HL-60 (cell line): ENCODE measurements at regions not wholly inside any gene's neighbourhood (a gene's known extent, or its start where the extent isn't known, plus 50 kb on each side); places are given as distances from the start of the nearest gene placed in this dataset.

Experiments
- DNase-seq, 2 experiments: peaks; one replicate each; pipeline ENCODE4 v3.0.0-alpha.2; 2010 to 2020; ENCODE audit warnings: low read depth in 1 of 2, low spot score in 1 of 2
- H3K27ac ChIP-seq: fragments of 250-450 bp; sonication (Bioruptor Pico); replicated peaks from 2 replicates; pipeline ENCODE4 v1.5.1; 2020; ENCODE audit warnings: mild to moderate bottlenecking, moderate library complexity
- H3K27me3 ChIP-seq: fragments of 250-450 bp; sonication (Bioruptor Pico); 2 replicates; pipeline ENCODE4 v1.5.1; 2021; ENCODE audit warnings: mild to moderate bottlenecking, moderate library complexity; ENCODE audit not compliant: insufficient read depth, poor library complexity, severe bottlenecking
- H3K4me3 ChIP-seq: replicated peaks from 2 replicates; pipeline ENCODE4 v1.5.1; 2011; ENCODE audit warnings: mild to moderate bottlenecking, control low read depth, low read length; ENCODE audit not compliant: insufficient read depth
- CTCF ChIP-seq: IDR thresholded peaks from one replicate; pipeline ENCODE4 v1.5.1; 2011; ENCODE audit warnings: low read length, control low read depth, inconsistent platforms; ENCODE audit not compliant: insufficient read depth
- GABPA ChIP-seq: IDR thresholded peaks from 2 replicates; pipeline ENCODE4 v1.6.1; 2012; ENCODE audit warnings: low read depth
- POLR2AphosphoS5 ChIP-seq: IDR thresholded peaks from 2 replicates; pipeline ENCODE4 v1.6.1; 2012; ENCODE audit warnings: low read depth
- REST ChIP-seq: IDR thresholded peaks from 2 replicates; pipeline ENCODE4 v1.6.1; 2012; ENCODE audit warnings: low read depth; ENCODE audit not compliant: insufficient replicate concordance
- SPI1 ChIP-seq: IDR thresholded peaks from 2 replicates; pipeline ENCODE4 v1.6.1; 2012; ENCODE audit warnings: low read depth, mild to moderate bottlenecking, borderline replicate concordance

- Histone ChIP-seq H3K27me3 (no peaks in the 10 kb centered on the region), H3K4me3 (no peak overlapping the region), H3K27ac (no peak overlapping the region)
- TF ChIP-seq CTCF (no peak), SPI1 (no peak), REST (no peak), POLR2AphosphoS5 (no peak), GABPA (no peak)
- no peak for DNase-seq
Observed at GRCh38 chr7:24143547-24143946, 140.4 kb upstream of the NPY start.

- H3K27me3 ChIP-seq, result no peaks in the 10 kb centered on the region
- TF ChIP-seq CTCF, result no peak
- TF ChIP-seq REST, result no peak
- no peak for TF ChIP-seq GABPA
- no peak for TF ChIP-seq POLR2AphosphoS5
- TF ChIP-seq SPI1, result no peak
- H3K4me3 ChIP-seq, result no peak overlapping the region
- no peak for DNase-seq
- H3K27ac ChIP-seq, result no peak overlapping the region
Observed at GRCh38 chr7:24151944-24152343, 132.0 kb upstream of the NPY start.

GRCh38 chr7:24152356-24152755 lies 131.6 kb upstream of the NPY start:
- DNase-seq, result no peak
- no peak overlapping the region for H3K4me3 ChIP-seq
- H3K27ac ChIP-seq, result no peak overlapping the region
- TF ChIP-seq SPI1 (no peak), POLR2AphosphoS5 (no peak), CTCF (no peak), REST (no peak), GABPA (no peak)
- H3K27me3 ChIP-seq, result no peaks in the 10 kb centered on the region
